Endothelial cell of umbilical vein (primary cell): ENCODE measurements at regions not wholly inside any gene's neighbourhood (a gene's known extent, or its start where the extent isn't known, plus 50 kb on each side); places are given as distances from the start of the nearest gene placed in this dataset.
"Not testable (repeated sequence)": the region's sequence is repeated elsewhere in the genome, so short reads cannot be mapped to it uniquely, and the experiment has no call there.

Experiments used
- BruUV-seq: library from RNA; stranded (reverse); fragments of 400-500 nt; replicated peaks from 2 replicates; lab custom pipeline; 2021; lab: Mats Ljungman, UMichigan
- CTCF ChIA-PET: fragments of 300-600, 350-600 bp; sonication (Branson Sonifier 250); formaldehyde crosslinking; loops from one replicate; lab custom pipeline; 2021; ENCODE audit warnings: antibody characterized with exemption, inconsistent platforms; lab: Charles Lee
- POLR2A ChIA-PET: fragments of 300-600, 350-600 bp; sonication (Branson Sonifier 250); formaldehyde crosslinking; loops from one replicate; lab custom pipeline; 2021; ENCODE audit warnings: antibody characterized with exemption, inconsistent platforms; lab: Charles Lee
- DNase-seq: peaks from one replicate; pipeline ENCODE4 v3.0.0-alpha.2; 2011; ENCODE audit warnings: low read depth, low spot score
- FAIRE-seq: peaks from 2 replicates; lab custom pipeline; 2011; peaks lifted over from hg19 to GRCh38; lab: Jason Lieb, UNC
- H2AFZ ChIP-seq: 2 replicates; pipeline ENCODE4 v1.6.0; 2012; ENCODE audit warnings: low read depth, low read length, control low read depth, inconsistent platforms
- H3K27ac ChIP-seq: 2 replicates; pipeline ENCODE4 v1.5.1; 2011; ENCODE audit warnings: low read depth, mild to moderate bottlenecking, control low read depth, low read length, moderate library complexity; ENCODE audit not compliant: insufficient read depth
- H3K27me3 ChIP-seq, 2 experiments: 2 replicates each; pipeline versions ENCODE4 v1.6.0 to v1.6.1; 2011; ENCODE audit warnings: low read length in 2 of 2, mixed read lengths in 1 of 2; ENCODE audit not compliant: control insufficient read depth in 2 of 2, insufficient read depth in 2 of 2
- H3K36me3 ChIP-seq, 2 experiments: 2 replicates in 1 of 2; 3 replicates in 1 of 2; pipeline ENCODE4 v1.5.1; 2011; ENCODE audit warnings: low read length in 2 of 2, mild to moderate bottlenecking in 1 of 2, moderate library complexity in 1 of 2; ENCODE audit not compliant: control insufficient read depth in 2 of 2, insufficient read depth in 2 of 2; ENCODE audit errors: extremely low read depth in 1 of 2
- H3K4me1 ChIP-seq: 3 replicates; pipeline ENCODE4 v1.5.1; 2011; ENCODE audit warnings: mild to moderate bottlenecking, low read length; ENCODE audit not compliant: control insufficient read depth, insufficient read depth; ENCODE audit errors: extremely low read depth
- H3K4me2 ChIP-seq: 2 replicates; pipeline ENCODE4 v1.6.1; 2011; ENCODE audit warnings: low read length, control low read depth, mixed read lengths; ENCODE audit not compliant: insufficient read depth
- H3K4me3 ChIP-seq, 3 experiments: fragments of 200-600 bp in 1 of 3; sonication (generic), shearing (Covaris generic) in 1 of 3; replicated peaks in 1 of 3; 2 replicates each; pipeline ENCODE4 v1.5.1; 2011 to 2016; ENCODE audit warnings: control low read depth in 3 of 3, low read length in 3 of 3, mild to moderate bottlenecking in 2 of 3, inconsistent platforms in 1 of 3, low read depth in 1 of 3, moderate library complexity in 1 of 3; ENCODE audit not compliant: insufficient read depth in 1 of 3
- H3K79me2 ChIP-seq: 2 replicates; pipeline ENCODE4 v1.6.0; 2012; ENCODE audit warnings: low read length, inconsistent platforms; ENCODE audit not compliant: control insufficient read depth, insufficient read depth
- H3K9ac ChIP-seq: replicated peaks from 2 replicates; pipeline ENCODE3; 2011; ENCODE audit warnings: low read length, control low read depth; ENCODE audit not compliant: insufficient read depth; ENCODE audit errors: extremely low read depth
- H3K9me1 ChIP-seq: replicated peaks from 3 replicates; pipeline ENCODE4 v1.6.0; 2011; ENCODE audit warnings: mild to moderate bottlenecking, low read length; ENCODE audit not compliant: control insufficient read depth, insufficient read depth; ENCODE audit errors: extremely low read depth
- H3K9me3 ChIP-seq: replicated peaks from 2 replicates; pipeline ENCODE4 v1.5.1; 2012; ENCODE audit warnings: low read length, inconsistent platforms; ENCODE audit not compliant: control insufficient read depth, insufficient read depth
- H4K20me1 ChIP-seq: replicated peaks from 2 replicates; pipeline ENCODE3; 2011; ENCODE audit warnings: mild to moderate bottlenecking, low read length; ENCODE audit not compliant: control insufficient read depth, insufficient read depth; ENCODE audit errors: extremely low read depth
- FOS ChIP-seq: IDR thresholded peaks from 2 replicates; pipeline ENCODE4 v1.6.1; 2011; ENCODE audit warnings: mild to moderate bottlenecking, low read length, moderate library complexity, borderline replicate concordance; ENCODE audit not compliant: insufficient read depth
- GATA2 ChIP-seq: IDR thresholded peaks from 2 replicates; pipeline ENCODE4 v1.7.0; 2011; ENCODE audit warnings: low read depth, mild to moderate bottlenecking, moderate library complexity, mixed read lengths, low read length; ENCODE audit not compliant: insufficient read length, insufficient read depth
- JUN ChIP-seq: IDR thresholded peaks from 2 replicates; pipeline ENCODE4 v1.6.1; 2011; ENCODE audit warnings: borderline replicate concordance, low read depth; ENCODE audit not compliant: insufficient read length, insufficient read depth
- MYC ChIP-seq: IDR thresholded peaks from one replicate; pipeline ENCODE4 v1.6.1; 2011; ENCODE audit warnings: mild to moderate bottlenecking, low read depth, low read length
- POLR2A ChIP-seq: IDR thresholded peaks from 2 replicates; pipeline ENCODE4 v1.6.1; 2012; ENCODE audit warnings: low read depth, mild to moderate bottlenecking, control low read depth, low read length
- dilution Hi-C: fragments of 300-500 bp; cut with MboI; formaldehyde crosslinking; loops from one replicate; pipeline ENCODE4 v1.15.0; 2019; ENCODE audit warnings: low sequenced_read_pairs; ENCODE audit not compliant: extremely low pct_ligation_motif_present
- intact Hi-C: fragments of 100-400 bp; cut with micrococcal nuclease; formaldehyde crosslinking; loops from one replicate; pipeline ENCODE4 v1.10.0; 2022
- TF ChIP-seq, protein P1 (sequence below): IDR thresholded peaks from 2 replicates; pipeline ENCODE4 v1.6.1; 2011; ENCODE audit not compliant: insufficient read depth, insufficient read length
- TF ChIP-seq, protein P2 (sequence below), 2 donors: IDR thresholded peaks; 1 replicate in 1 of 2; 2 replicates in 1 of 2; pipeline ENCODE4 v1.5.1; 2011; ENCODE audit warnings: low read length in 2 of 2, mild to moderate bottlenecking in 2 of 2, moderate library complexity in 2 of 2, control low read depth in 1 of 2, inconsistent platforms in 1 of 2, low read depth in 1 of 2; ENCODE audit not compliant: insufficient read depth in 1 of 2; ENCODE audit errors: extremely low read depth in 1 of 2

GRCh38 chr13:111630406-111630805 lies 310.0 kb downstream of the TEX29 start:
- no peak overlapping the region for H3K27ac ChIP-seq
- H3K36me3 ChIP-seq = no peaks in the 10 kb centered on the region
- no peak overlapping the region for H3K9ac ChIP-seq
- no peaks in the 10 kb centered on the region for H3K27me3 ChIP-seq
- intact Hi-C loops (no loop called here), dilution Hi-C loops (no loop called here)
- FAIRE-seq (no peak), DNase-seq (no peak)
- no peak overlapping the region for H3K4me3 ChIP-seq
- POLR2A ChIA-PET = no interaction called here
- H3K9me1 ChIP-seq = no peaks in the 10 kb centered on the region
- no peaks in the 10 kb centered on the region for H3K79me2 ChIP-seq
- BruUV-seq = no TSS peak
- H3K9me3 ChIP-seq = peaks cover 6% of the 10 kb centered on the region
- TF ChIP-seq GATA2 (no peak), FOS (no peak), JUN (no peak), MYC (no peak), POLR2A (no peak)
- TF ChIP-seq, protein P1, sequence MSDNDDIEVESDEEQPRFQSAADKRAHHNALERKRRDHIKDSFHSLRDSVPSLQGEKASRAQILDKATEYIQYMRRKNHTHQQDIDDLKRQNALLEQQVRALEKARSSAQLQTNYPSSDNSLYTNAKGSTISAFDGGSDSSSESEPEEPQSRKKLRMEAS = no peak
- TF ChIP-seq, protein P2, sequence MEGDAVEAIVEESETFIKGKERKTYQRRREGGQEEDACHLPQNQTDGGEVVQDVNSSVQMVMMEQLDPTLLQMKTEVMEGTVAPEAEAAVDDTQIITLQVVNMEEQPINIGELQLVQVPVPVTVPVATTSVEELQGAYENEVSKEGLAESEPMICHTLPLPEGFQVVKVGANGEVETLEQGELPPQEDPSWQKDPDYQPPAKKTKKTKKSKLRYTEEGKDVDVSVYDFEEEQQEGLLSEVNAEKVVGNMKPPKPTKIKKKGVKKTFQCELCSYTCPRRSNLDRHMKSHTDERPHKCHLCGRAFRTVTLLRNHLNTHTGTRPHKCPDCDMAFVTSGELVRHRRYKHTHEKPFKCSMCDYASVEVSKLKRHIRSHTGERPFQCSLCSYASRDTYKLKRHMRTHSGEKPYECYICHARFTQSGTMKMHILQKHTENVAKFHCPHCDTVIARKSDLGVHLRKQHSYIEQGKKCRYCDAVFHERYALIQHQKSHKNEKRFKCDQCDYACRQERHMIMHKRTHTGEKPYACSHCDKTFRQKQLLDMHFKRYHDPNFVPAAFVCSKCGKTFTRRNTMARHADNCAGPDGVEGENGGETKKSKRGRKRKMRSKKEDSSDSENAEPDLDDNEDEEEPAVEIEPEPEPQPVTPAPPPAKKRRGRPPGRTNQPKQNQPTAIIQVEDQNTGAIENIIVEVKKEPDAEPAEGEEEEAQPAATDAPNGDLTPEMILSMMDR (IDR thresholded peaks at IDR 0.05; ENCODE audit: extremely low read depth in 1 of 2, insufficient read depth in 1 of 2, low read depth in 1 of 2, low read length in 2 of 2) = no peak
- H2AFZ ChIP-seq = no peak overlapping the region
- no peaks in the 10 kb centered on the region for H3K4me1 ChIP-seq
- CTCF ChIA-PET = no interaction called here
- no peaks in the 10 kb centered on the region for H4K20me1 ChIP-seq
- no peak overlapping the region for H3K4me2 ChIP-seq

DNA sequence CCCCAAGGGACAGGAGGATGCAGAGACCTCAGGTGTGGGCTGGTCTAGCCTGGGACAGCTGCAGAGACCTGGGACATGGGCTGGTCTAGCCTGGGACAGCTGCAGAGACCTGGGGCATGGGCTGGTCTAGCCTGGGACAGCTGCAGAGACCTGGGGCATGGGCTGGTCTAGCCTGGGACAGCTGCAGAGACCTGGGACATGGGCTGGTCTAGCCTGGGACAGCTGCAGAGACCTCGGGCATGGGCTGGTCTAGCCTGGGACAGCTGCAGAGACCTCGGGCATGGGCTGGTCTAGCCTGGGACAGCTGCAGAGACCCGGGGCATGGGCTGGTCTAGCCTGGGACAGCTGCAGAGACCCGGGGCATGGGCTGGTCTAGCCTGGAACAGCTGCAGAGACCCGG lies 310.8 kb downstream of the TEX29 start:
- H3K9ac ChIP-seq, H3K4me1 ChIP-seq, CTCF ChIA-PET, H3K9me1 ChIP-seq, H3K79me2 ChIP-seq, BruUV-seq, H3K4me3 ChIP-seq, H3K27ac ChIP-seq, POLR2A ChIA-PET, FAIRE-seq, H3K4me2 ChIP-seq, H3K36me3 ChIP-seq, DNase-seq, H4K20me1 ChIP-seq, intact Hi-C loops, H3K9me3 ChIP-seq, dilution Hi-C loops, H3K27me3 ChIP-seq, H2AFZ ChIP-seq: not testable (repeated sequence)
